HG02840 (cell line): ENCODE measurements at regions not wholly inside any gene's neighbourhood (a gene's known extent, or its start where the extent isn't known, plus 50 kb on each side); places are given as distances from the start of the nearest gene placed in this dataset.
"Not testable (repeated sequence)": the region's sequence is repeated elsewhere in the genome, so short reads cannot be mapped to it uniquely, and the experiment has no call there.

Source experiments
- ATAC-seq: cut with Tn5 transposase; IDR thresholded peaks from one replicate; pipeline ENCODE4 v1.9.1; 2021; ENCODE audit warnings: mild to moderate bottlenecking, moderate library complexity, moderate number of reproducible peaks; ENCODE audit not compliant: unreplicated experiment, low FRiP score

GRCh38 chr1:61581251-61581650 is 143.7 kb downstream of the TM2D1 start:
- no peak for ATAC-seq

GRCh38 chr1:61580417-61580816 is 144.5 kb downstream of the TM2D1 start:
- ATAC-seq: no peak

GRCh38 chr1:61579802-61580201 is 145.1 kb downstream of the TM2D1 start:
- no peak for ATAC-seq

GRCh38 chr1:61572046-61572445 is 152.9 kb downstream of the TM2D1 start:
- no peak for ATAC-seq

- no peak for ATAC-seq
These were observed 154.8 kb downstream of the TM2D1 start for GRCh38 chr1:61570191-61570590.

- no peak for ATAC-seq
These were observed 155.7 kb downstream of the TM2D1 start for GRCh38 chr1:61569303-61569621.

- ATAC-seq: no peak
These were observed 156.3 kb downstream of the TM2D1 start for GRCh38 chr1:61568460-61569302.

- no peak for ATAC-seq
These were observed 158.8 kb downstream of the TM2D1 start for GRCh38 chr1:61566177-61566576.

- no peak for ATAC-seq
These were observed 161.3 kb downstream of the TM2D1 start for GRCh38 chr1:61563611-61564010.

GRCh38 chr1:61561666-61562065 is 163.3 kb downstream of the TM2D1 start:
- ATAC-seq: no peak

- no peak for ATAC-seq
These were observed 164.6 kb downstream of the TM2D1 start for GRCh38 chr1:61560385-61560784.

- no peak for ATAC-seq
These were observed 168.3 kb downstream of the TM2D1 start for GRCh38 chr1:61556631-61557030.

GRCh38 chr1:61552630-61553305 is 172.2 kb downstream of the TM2D1 start:
- ATAC-seq: no peak

GRCh38 chr1:61547302-61547701 is 177.6 kb downstream of the TM2D1 start:
- ATAC-seq: not testable (repeated sequence)

- ATAC-seq: not testable (repeated sequence)
These were observed 180.1 kb downstream of the TM2D1 start for GRCh38 chr1:61544870-61545269.

- not testable (repeated sequence) for ATAC-seq
These were observed 181.4 kb downstream of the TM2D1 start for GRCh38 chr1:61543498-61543897.

GRCh38 chr1:61539720-61540462 is 185.1 kb downstream of the TM2D1 start:
- no peak for ATAC-seq

- ATAC-seq: no peak
These were observed 186.7 kb downstream of the TM2D1 start for GRCh38 chr1:61538228-61538627.

- no peak for ATAC-seq
These were observed 188.5 kb downstream of the TM2D1 start for GRCh38 chr1:61536174-61537108.

GRCh38 chr1:61534847-61535246 is 190.1 kb downstream of the TM2D1 start:
- ATAC-seq: no peak
